ENCODE measurements at regions not wholly inside any gene's neighbourhood (a gene's known extent, or its start where the extent isn't known, plus 50 kb on each side); places are given as distances from the start of the nearest gene placed in this dataset.

DNA sequence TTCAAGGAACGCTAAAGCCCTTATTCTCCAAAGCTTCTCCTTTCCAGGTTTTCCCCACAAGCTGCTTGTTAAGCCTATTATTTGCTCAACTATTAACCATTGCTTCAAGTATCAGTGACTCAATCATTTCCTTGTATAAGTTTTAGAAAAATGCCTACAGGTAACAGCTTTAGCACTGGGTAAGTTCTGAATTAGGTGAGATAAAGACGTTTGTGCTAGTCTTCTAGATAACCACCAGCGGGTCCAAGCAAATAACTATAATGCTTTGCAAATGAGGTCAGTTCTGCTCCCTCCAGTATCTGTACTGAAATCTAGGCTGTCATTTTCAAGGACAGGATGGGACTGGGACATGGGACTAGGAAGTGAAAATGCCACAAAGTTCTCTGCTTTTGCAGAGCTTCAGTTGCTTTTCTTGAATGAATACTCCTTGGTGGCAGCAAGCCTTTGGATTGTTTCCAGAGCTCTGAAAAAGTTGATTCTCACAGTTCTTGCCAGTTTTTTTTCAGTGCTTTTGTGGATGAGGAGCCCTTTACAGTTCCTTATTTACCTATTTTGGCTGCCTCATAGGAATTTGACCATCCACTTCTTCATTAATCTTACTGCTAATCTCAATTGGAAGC, 1487.7 kb downstream of the EFNB2 start:
- TF ChIP-seq, protein P1, sequence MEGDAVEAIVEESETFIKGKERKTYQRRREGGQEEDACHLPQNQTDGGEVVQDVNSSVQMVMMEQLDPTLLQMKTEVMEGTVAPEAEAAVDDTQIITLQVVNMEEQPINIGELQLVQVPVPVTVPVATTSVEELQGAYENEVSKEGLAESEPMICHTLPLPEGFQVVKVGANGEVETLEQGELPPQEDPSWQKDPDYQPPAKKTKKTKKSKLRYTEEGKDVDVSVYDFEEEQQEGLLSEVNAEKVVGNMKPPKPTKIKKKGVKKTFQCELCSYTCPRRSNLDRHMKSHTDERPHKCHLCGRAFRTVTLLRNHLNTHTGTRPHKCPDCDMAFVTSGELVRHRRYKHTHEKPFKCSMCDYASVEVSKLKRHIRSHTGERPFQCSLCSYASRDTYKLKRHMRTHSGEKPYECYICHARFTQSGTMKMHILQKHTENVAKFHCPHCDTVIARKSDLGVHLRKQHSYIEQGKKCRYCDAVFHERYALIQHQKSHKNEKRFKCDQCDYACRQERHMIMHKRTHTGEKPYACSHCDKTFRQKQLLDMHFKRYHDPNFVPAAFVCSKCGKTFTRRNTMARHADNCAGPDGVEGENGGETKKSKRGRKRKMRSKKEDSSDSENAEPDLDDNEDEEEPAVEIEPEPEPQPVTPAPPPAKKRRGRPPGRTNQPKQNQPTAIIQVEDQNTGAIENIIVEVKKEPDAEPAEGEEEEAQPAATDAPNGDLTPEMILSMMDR (IDR thresholded peaks at IDR 0.05; ENCODE audit: control insufficient read depth, insufficient read depth, low read depth, low read length, missing control alignments) = no peak
- no peak overlapping the region for H3K4me3 ChIP-seq (ENCODE audit: control insufficient read depth, low read depth, low read length)
- DNase-seq (ENCODE audit: low read depth) = no peak

- no peak for DNase-seq (ENCODE audit: low read depth)
- TF ChIP-seq, protein P1 (IDR thresholded peaks at IDR 0.05; ENCODE audit: control insufficient read depth, insufficient read depth, low read depth, low read length, missing control alignments) = no peak
- H3K4me3 ChIP-seq (ENCODE audit: control insufficient read depth, low read depth, low read length) = no peak overlapping the region
Observed at GRCh38 chr13:105037110-105037509, 1498.4 kb downstream of the EFNB2 start.

DNA sequence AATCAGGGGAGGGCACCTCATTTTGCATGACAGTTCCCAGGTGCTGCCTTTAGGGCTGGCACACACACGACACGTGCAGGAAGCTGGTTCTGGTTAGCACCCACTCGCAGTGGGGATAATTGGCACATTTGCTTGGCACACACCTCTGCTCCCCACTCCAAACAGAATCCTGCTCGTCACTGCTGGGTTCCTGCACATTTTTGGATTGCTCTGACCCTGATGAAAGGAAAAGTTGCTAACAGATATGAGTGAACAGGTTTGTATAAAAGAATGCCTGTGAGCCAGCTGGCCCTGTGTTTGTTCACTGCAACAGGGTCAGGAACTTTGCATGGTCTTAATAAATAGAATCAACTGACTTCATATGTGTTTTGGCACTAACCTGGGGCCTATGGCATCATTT, 1500.4 kb downstream of the EFNB2 start:
- no peak overlapping the region for H3K4me3 ChIP-seq (ENCODE audit: control insufficient read depth, low read depth, low read length)
- DNase-seq (ENCODE audit: low read depth) = no peak
- TF ChIP-seq, protein P1 (IDR thresholded peaks at IDR 0.05; ENCODE audit: control insufficient read depth, insufficient read depth, low read depth, low read length, missing control alignments) = no peak

DNA sequence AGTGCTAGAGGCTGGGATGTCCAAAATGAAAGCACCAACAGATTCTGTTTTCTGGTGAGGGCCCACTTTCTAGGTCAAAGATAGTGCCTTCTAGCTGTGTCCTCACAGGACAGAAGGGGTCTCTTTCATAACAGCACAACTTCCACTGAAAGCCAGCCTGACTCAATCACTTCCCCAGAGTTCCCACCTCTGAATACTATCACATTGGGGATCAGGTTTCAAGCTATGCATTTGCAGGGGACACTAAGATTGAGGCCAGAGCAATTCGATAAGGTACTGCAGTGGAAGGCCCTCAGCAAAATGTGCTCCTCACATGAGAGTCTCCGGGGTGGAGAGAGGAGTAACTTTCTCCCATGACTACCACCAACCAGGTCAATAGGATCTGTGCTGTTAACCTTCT, 1501.5 kb downstream of the EFNB2 start:
- TF ChIP-seq, protein P1 (IDR thresholded peaks at IDR 0.05; ENCODE audit: control insufficient read depth, insufficient read depth, low read depth, low read length, missing control alignments) = no peak
- H3K4me3 ChIP-seq (ENCODE audit: control insufficient read depth, low read depth, low read length) = no peak overlapping the region
- DNase-seq (ENCODE audit: low read depth) = no peak

DNA sequence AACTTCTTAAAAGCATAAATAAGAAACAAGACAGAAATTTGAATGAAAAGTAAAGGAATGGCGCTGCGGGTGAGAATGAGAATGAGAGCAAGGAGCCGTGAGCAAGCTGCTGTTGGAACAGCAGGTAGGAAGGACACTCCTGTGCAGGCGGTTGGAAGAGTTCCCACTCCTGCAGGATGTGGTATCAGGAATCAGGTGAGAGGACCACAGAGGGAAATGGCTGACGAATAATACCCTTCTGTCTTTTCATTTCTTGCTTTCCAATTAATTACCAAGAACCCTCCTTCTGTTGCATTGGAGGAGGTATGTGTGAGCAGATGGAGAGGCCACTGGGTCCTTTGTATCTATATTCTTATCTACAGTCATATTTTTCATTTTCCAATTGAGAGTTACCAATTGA, 1504.2 kb downstream of the EFNB2 start:
- no peak overlapping the region for H3K4me3 ChIP-seq (ENCODE audit: control insufficient read depth, low read depth, low read length)
- TF ChIP-seq, protein P1 (IDR thresholded peaks at IDR 0.05; ENCODE audit: control insufficient read depth, insufficient read depth, low read depth, low read length, missing control alignments) = no peak
- DNase-seq (ENCODE audit: low read depth) = no peak

DNA sequence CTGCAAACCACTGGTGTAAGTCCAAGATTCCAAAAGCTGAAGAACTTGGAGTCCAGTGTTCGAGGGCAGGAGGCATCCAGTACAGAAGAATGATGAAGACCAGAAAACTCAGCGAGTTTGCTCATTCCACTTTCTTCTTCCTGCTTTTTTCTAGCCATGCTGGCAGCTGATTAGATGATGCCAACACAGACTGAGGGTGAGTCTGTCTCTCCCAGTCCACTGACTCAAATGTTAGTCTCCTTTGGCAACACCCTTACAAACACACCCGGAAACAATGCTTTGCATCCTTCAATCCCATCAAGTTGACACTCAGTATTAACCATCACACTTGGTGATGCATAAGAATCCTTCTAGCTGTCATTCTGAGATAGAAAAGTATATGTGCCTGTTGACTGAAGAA, 1504.6 kb downstream of the EFNB2 start:
- TF ChIP-seq, protein P1 (IDR thresholded peaks at IDR 0.05; ENCODE audit: control insufficient read depth, insufficient read depth, low read depth, low read length, missing control alignments) = no peak
- H3K4me3 ChIP-seq (ENCODE audit: control insufficient read depth, low read depth, low read length) = no peak overlapping the region
- no peak for DNase-seq (ENCODE audit: low read depth)

- H3K4me3 ChIP-seq (ENCODE audit: control insufficient read depth, low read depth, low read length) = no peak overlapping the region
- DNase-seq (ENCODE audit: low read depth) = no peak
- TF ChIP-seq, protein P1 (IDR thresholded peaks at IDR 0.05; ENCODE audit: control insufficient read depth, insufficient read depth, low read depth, low read length, missing control alignments) = no peak
Observed at GRCh38 chr13:105019073-105019472, 1516.4 kb downstream of the EFNB2 start.

Measured in AG09309 (cell line).